T1000 (cell line): ENCODE measurements at regions not wholly inside any gene's neighbourhood (a gene's known extent, or its start where the extent isn't known, plus 50 kb on each side); places are given as distances from the start of the nearest gene placed in this dataset.

Source experiments
- DNase-seq: peaks from one replicate; lab custom pipeline; 2025; ENCODE audit warnings: mixed read lengths; lab: John Stamatoyannopoulos, UW

DNA sequence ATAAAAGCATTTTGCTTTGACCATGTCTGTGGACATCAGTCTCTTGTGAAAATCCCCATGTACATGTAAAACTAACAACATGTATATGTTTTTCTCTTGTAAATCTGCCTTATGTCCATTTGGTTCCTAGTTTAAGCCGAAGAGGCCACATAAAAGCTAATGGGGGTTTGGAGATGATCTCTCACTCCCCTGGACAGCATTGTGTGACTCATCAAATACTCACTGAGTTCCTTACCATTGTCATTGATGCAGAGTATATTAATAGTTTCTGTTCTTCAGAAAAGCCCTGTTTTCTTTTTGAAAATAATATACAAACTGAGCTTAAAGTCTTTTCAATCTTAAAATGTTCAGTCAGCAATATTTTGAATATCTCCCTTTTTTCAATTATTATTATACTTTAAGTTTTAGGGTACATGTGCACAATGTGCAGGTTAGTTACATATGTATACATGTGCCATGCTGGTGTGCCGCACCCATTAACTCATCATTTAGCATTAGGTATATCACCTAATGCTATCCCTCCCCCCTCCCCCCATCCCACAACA is 536.7 kb upstream of the HTR2A start:
- no peak for DNase-seq

DNA sequence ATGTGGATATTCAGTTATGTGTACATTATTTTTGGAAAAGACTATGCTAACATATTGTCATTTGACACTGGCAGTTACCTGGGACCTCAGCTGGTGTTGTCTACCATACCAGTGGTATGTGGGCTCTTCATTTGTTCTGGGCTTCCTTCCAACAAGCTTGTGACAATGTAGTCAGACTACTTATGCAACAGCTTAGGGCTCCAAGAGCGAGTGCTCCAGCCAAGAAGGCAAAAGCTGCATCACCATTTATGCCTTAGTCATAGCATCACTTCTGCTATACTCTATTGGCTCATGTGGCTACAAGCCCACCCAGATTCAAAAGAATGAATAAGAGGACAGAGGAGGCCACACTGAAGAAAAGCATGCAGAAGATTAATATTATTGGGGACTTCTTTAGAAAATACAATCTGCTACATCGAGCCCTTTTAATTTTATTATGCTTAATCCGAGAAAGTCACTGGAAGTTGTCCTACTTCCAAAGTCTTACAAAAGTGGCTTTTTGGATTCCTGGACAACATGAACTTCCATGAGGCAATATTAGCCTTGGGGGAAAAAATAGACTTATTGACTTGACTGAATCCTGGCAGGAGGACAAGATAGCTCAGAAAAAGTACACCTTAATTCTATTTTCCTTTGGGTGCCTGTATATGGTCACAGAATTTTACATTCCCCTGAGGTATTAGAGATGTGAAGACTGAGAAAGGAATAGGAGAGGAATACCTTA is 529.4 kb upstream of the HTR2A start:
- DNase-seq = no peak

DNA sequence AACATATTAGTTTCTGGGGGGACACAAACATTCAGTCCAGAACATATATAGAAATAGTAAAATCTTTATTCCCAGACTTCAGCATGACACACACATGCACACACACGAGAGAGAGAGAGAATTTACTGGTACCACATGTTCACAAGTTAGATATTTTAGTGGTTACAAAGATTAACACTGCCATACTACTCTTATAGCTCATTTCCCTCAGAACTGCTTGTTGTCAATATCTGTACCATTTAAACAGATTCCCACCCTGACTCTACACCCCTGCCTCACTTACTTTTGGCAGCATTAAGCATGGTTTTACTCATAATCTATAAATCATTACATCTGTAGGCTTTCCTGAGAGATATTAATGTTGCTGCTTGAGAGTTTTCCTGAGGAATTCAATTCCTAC is 524.7 kb upstream of the HTR2A start:
- DNase-seq = no peak

DNA sequence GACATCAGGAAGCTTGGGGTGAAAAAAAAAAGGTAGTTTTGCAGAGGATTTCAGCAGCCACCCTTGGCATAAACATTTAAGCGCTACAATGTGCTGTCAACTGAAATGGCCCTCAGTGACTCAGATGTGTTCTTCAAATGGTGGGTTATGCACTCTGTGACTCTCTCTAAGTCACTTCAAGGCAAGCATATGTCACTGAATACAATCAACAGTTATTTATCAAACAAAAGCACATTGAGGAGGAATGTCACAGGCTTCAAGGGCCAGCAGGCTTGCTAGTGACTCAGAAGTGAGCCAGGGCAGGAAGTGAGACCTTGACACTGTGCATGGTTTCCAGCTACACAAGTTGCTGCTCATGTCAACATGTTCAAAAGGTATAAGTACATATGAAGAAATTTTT is 523.7 kb upstream of the HTR2A start:
- no peak for DNase-seq

DNA sequence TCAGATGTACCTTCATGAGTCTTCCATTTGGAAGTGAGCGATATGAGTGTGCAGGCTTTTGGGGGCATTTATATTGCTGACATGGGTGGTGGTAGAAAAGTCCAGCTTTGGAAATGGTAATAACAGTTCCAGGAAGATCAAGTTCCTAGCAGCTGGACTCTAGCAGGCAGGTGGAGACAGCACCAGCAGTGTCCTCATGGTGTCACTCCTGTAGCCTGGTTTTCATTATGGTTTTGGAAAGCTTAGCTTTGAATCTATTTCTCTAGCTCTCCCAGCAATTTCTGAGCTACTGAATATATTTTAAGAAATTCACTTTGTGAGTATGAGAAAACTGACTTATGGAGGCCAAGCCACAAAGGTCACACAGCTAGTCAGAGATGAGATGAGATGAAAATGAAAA is 523.2 kb upstream of the HTR2A start:
- DNase-seq = no peak

DNA sequence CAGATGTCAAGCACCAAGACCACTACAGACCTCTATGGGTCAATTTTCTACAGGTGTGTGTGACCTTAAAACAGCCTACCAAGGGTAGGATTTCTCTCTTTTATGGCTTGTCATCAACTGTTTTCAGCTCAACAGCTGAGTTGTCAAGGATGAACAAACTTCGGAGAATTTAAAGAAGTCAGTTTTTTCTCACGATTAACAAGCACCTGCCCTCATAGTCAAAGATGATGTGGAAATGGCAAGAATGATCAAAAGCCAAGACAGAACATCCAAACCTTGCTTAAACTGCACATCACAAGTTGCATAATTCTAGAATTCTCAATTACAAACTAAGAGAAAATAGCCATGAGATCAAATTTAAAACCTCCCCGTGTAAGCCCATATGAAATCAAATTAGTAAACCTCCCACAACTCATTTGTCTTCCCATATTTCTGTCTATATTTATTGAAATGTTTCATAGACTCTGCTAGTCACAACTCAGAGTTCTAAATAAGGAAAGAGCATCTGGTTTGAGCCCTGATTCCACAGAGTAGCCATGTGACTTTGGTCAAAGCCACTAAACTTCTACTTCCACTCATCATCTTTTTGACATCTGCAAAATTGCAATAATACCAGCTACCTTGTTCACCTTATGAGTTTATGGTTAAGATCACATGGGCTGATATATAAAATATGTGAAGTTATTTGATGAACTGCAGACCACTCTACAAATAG is 521.5 kb upstream of the HTR2A start:
- DNase-seq = no peak

DNA sequence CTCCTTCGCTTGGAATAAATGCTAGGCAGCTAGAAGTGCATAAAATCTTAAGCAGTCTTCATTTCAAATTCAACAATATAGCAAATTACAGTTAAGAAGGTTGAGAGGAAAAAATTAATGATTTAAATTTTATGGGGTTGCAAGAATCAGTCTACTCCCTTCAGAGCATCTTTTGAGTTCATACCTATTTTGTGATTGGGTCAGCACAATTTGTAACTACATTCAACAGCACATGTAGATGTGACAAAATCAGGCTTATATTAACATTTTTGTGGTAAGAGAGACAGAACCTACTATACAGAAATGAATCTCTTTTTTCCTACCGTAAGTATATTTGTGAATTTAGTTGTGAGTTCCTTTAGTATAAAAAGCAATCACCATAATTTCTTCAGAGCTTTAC is 520.6 kb upstream of the HTR2A start:
- no peak for DNase-seq

DNA sequence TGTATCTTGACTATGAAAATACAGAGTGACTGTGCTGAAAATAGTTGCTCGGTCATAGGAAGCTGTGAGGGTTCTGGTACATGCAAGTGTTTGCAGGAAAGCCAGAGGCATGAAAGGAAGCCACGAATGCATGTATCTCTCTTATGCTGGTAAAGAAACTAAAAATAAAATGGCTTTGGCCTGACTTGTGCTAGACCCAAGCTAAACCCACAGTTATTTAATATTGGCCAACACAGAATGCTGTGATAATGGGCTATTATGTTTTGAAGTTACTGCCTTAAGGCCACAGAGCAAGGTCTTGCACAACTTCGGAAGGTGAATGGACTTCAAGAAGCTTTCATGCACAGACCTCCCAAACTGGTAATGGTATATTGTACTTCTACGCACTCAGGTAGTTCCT is 518.2 kb upstream of the HTR2A start:
- no peak for DNase-seq

DNA sequence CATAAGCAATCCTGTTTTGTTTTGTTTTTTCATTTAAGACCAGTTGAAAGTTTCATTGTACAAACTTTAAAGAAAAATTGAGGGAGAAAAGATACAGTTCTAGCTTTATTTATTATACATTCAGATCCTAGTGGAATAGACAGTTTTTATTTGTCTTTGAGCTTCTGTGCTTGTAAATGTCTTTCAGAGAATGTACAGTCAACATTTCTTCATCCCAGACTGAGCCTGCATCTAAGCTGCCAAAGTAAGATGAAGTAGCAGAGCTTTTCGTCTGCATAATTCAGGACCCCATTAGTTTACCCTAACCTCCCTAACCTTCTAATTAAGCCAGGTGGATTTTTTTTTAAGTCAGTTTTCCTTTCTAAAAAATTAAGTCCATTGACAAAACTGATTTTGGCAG is 516.7 kb upstream of the HTR2A start:
- DNase-seq = no peak

DNA sequence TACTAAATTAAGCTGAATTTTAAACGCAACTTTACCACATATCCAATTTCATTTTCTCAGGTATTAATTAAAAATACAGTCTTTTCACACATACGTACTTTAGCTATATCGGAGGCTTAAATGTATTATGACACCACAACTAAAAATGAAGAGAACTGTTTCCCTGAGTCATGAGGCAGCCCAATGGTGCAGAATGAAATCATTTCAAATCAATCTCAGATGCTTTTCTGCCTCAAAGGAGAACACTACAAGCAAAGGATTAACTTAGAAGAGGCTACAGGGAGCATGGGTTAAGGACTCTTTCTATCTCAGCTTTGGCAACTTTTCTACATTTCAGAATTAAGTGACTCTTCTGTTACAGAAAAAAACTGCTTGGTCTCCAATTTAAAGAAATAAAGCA is 516.3 kb upstream of the HTR2A start:
- DNase-seq = no peak

DNA sequence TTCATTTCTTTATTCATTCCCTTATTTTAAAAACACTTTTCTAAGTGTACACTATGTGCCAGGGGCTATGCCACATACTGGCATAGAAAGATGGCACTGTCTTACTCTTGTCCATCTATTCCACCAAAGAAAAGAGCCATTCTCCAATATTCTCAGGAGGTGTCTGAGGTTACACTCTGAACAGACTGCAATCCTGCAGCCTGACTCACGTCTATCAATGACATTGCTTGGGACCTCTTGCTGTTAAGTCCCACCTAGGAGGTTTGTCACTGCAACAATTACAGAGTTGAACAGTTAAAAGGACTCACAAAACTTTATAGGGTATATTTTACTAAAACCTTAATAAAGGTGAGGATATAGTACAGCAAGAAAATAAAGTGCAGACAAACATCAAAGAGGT is 512.9 kb upstream of the HTR2A start:
- DNase-seq = no peak

DNA sequence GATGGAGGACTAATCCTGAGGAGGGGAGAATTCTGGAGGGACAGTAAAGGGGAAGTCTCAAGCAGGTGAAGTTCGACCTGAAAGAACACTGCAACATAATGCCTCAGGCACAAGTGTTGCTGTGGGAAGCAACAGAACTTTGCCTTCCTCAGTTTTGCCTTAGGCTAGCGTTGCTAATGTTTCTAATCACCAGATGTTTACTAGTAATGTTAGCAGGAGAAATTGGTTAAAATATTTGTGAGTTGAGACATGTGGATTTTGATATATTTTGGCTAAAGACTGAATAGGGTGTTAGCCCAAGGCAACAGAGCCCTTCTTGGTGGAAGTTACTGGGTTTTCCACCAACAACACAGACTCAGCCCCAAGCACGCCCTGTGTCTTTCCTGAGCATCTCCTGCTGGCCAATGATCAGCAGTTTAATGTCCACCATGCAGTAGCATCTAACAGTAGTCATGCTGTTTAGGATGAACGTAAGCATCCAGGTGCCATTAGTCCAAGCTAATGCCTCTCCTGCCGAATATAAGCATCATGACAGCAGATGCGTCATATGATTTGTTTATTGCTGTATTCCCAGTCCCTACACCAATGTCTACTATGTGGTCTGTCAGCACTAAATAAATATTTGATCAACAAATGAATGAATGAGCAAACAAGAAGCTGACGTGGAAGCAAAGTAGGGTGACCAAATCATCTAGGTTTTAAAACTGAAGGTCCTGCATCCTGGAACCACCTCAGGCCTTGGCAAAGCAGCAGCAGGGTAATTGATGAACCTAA is 511.9 kb upstream of the HTR2A start:
- DNase-seq = no peak

DNA sequence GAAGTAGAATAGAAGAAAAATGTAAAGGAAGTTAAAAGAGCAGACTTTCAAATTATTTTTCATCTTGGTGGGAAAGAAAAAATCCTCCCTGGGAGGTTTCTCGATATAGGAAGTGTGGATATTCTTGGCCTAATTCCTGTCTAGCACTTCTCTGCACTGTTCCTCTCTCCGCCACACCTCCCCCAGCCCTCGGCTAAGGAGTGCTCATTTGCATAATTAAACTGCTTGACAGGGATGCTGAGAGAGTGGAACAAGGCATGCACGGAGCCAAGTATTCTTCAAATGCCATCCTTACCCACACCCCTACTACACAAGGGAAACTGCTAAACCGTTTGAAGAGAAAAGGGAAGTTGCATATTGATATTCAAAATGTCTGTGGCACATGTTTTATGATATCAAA is 511.0 kb upstream of the HTR2A start:
- no peak for DNase-seq

DNA sequence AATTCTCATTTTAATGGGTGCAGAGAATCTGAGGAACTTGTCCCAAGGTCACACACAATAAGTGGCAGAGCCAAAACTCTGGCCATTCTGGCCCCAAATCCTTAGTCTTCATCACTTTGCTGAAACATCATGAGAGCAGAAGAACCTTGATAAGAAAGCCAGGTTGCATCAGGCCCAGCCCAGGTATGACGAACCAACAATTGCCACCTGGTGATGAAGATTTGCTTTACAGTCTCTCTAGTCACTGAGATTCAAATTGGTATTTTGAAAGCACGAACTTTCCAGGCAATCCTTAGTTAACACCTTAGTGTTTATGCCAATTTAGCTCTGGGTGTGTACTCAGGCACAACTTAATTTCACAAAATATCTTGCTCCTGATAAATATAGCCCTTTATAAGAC is 502.7 kb upstream of the HTR2A start:
- DNase-seq = no peak

DNA sequence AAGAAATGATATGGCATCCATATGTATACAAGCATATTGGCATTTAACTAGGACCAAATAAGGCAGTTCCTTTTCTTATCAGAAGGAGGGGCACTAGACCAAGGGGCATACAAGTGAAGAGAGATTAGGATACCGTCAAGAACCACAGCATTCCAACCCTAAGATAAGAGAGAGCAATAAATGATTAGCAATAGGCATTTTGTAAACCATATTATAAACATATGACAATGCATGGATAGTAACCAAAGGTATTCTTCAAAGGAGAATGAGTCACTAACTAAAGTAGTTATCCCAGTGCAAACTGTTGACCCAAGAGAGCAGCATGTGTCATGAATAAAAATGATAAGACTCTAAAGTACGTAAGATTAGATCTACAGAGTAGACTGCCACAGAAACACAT is 500.9 kb upstream of the HTR2A start:
- DNase-seq = no peak

DNA sequence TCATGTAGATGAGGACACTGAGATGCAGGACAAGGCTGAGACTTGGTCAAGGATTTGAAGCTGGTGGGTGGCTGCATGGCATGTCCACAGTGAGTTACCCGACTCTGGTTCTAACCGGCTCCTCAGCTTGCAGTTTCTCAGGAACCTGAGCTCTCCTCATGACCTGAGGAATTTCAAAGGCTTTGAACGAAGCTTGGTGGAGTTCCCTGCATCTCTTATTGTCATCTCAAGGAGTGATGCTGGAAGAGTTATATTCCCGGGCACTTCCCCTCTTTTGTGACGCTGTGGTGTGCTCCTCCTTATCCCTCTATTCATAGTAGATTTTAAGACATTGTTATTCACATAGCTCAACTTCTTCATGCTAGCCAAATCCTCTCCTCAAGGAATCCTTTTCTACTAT is 500.1 kb upstream of the HTR2A start:
- DNase-seq = no peak

DNA sequence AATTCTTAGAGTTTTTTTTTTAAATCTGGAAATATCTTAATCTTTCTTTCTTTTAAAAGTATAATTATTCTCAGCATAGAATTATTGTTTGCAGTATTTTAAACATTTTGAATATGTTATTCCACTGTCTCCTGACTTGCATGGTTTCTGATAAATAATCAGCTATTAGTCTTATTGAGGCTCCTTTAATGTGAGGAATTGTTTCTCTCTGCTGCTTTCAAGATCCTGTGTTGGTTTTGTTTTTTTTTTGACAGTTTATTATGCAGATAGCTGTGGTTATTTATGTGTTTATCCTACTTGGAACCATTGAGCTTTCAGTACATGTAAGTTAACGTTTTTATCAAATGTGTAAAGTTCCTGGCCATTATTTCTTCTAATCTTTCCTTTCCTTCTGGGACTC is 477.9 kb upstream of the HTR2A start:
- no peak for DNase-seq

DNA sequence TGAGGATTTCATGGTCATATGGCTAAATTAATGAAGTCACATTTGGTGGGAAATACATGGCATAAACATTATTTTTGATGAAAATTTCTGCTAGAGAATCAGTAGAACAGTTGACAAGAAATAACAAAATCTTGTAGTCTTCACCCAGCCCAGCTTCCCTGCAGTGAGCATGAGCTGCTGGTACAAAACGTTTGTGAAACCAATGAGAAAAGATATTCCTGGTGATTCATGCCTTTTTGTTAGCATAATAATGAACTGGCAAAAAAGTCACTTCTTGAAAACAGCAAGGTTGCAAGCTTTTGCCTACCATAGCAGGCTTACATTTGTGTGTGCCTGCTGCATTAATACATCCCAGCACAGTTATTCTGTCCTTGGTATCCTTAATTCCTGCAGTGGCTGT is 475.9 kb upstream of the HTR2A start:
- no peak for DNase-seq

DNA sequence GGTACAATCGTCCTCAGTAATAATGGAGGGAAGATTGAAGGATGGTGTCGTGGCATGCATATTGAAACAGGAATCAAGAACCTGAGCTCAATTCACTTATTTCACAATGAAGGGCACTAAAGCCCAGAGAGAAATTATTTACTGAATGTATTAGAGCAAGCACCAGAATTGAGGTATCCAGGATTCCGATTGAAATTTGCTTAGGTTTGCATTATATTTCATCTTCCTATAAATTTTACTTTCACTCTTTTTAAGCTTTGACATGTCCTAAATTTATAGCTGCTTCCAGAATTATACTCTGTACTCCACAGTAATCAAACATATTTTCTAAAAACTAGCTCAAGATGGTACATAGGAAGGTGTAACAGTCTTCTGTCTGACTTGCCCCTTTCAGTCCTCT is 454.9 kb upstream of the HTR2A start:
- no peak for DNase-seq

DNA sequence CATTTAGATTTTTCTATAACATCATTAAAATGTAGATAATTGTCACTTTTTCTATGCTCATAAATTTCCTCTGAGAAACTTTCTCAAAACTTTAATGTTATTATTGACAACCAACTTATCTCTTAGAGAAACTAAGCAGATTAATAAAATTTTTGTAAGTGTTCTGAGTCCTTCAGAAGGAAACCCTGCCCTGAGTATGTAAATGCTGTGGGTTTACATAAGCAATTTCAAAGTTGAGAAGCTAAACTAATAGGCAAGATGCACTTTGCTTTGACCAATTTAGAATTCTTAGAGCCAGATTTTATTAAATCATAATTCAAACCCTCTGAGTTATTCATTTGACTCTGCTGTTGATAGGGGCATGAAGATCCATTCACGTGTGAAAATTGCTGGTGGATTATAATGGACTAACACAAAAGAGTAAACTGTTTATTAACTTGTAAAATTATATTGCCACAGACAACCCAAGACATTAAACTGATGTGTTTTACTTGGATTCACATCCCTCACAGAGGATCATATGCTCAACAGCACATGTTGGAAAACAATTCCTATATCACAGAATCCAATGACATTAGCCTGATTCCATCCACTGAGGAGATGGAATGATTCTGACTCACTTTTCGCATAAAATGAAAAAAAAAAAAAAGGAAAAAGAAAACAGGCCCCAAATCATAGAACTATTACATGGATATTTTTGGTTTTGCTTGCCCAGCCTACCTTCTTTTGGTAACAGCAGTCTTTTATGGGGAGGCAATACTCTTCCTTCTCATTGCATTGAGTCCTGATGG is 453.7 kb upstream of the HTR2A start:
- no peak for DNase-seq

DNA sequence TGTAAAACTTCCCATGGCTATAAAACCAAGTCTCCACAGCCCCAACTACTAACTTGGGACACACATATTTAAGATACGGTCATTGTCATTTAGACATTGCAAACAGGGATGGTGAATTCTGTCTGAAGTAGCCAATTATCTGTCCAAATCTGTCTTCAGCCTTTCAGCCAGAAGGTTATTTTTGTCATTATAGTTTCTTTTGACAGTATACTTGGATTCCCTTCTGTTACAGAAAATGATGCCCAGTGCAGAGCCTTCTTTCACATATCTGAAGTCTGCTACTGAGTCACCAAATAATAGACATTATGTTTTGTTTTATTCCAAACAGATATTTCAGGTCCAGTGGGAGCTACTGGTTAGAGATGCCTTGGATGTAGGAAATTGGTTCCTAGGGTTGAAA is 452.4 kb upstream of the HTR2A start:
- DNase-seq = no peak
